Left cardiac atrium (tissue), 4 donors: ENCODE measurements at regions not wholly inside any gene's neighbourhood (a gene's known extent, or its start where the extent isn't known, plus 50 kb on each side); places are given as distances from the start of the nearest gene placed in this dataset.
"Not testable (repeated sequence)": the region's sequence is repeated elsewhere in the genome, so short reads cannot be mapped to it uniquely, and the experiment has no call there.

ENCODE experiments used
- ATAC-seq, 2 donors: fragments of 200-7000 bp; cut with Tn5 transposase; one replicate each; pipeline ENCODE4 v1.9.1; 2020; ENCODE audit warnings: mild to moderate bottlenecking in 2 of 2, moderate library complexity in 2 of 2
- DNase-seq: peaks from one replicate; pipeline ENCODE4 v3.0.0-alpha.2; 2020
- intact Hi-C, 2 donors: fragments of 100-400 bp; cut with DNase I; formaldehyde crosslinking; loops; one replicate each; pipeline versions ENCODE4 v1.14.1 to v1.15.1; 2022 to 2023
- donor health status: DM: no; HTN: yes; CAD: no.
- donor health status: DM: no; HTN: yes; CAD: no; lungs with severe emphysema.
- donor health status: DM: yes; HTN: yes; CAD: no.
- donor health status: Dilated cardiomyopathy.

- intact Hi-C loops: no loop called here
- ATAC-seq (no peak), DNase-seq (no peak)
Measured at GRCh38 chr2:21836261-21836660, 712.5 kb downstream of the TDRD15 start.

GRCh38 chr2:21836719-21837118 is 713.0 kb downstream of the TDRD15 start:
- intact Hi-C loops: no loop called here
- no peak for DNase-seq

DNA sequence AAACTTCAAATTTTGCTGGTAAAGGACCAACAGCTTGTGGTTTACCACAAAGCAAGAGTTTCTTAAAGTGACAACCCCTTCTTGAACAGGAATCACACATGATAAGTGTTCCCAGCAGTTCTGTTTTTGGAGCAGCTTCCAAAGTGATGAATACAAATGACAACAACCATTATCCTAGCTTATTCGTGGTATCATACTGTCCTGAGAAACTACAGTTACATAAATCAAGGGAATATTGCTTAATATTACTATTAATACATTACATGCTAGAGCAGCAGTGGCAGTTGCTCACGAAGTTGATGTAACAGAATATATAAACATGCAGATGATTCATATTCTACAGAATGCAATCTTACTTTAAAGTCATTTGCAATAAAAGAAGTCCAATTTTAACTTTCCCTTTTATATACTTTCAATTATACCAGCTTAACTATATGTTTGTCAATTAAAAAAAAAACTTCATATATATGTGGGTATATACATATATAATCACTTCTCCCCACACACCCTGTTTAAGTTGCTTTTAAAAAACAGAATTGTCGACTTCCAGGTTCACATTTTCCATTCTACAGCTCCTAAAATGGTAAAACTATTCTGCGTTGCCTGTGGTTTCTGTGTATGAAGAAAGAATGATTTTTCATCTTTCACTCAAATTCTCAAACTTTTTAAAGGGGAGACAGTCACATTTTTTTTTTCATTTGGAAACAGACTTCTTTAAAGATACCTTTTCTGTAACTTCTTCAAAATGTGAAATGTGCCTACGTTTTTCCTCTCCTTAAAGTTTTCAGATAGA is 713.6 kb downstream of the TDRD15 start:
- intact Hi-C loops: no loop called here
- DNase-seq (no peak), ATAC-seq (peak in 1 of 2 donors; percentile 47)

More at GRCh38 chr2:21836719-21837118, 713.0 kb downstream of the TDRD15 start:
- no peak for ATAC-seq

DNA sequence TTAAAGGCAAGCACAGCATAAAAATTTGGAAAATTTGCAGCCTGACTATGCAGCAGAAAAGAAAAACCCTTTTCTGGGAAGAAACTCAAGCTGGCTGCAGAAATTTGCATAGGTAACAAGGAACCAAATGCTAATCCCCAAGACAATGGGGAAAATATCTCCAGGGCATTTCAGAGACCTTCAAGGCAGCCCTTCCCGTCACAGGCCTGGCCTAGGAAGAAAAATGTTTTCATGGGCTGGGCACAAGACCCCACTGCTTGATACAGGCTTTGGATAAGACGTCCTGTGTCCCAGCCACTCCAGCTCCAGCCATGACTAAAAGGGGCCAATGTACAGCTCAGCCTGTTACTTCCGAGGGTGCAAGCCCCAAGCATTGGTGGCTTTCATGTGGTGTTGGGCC is 717.6 kb downstream of the TDRD15 start:
- intact Hi-C loops: no loop called here
- ATAC-seq: no peak
- no peak for DNase-seq

- DNase-seq, ATAC-seq, intact Hi-C loops: not testable (repeated sequence)
Measured at GRCh38 chr2:21850367-21850766, 726.6 kb downstream of the TDRD15 start.

GRCh38 chr2:21854938-21855337 is 731.2 kb downstream of the TDRD15 start:
- DNase-seq (no peak), ATAC-seq (no peak)
- intact Hi-C loops: no loop called here

DNA sequence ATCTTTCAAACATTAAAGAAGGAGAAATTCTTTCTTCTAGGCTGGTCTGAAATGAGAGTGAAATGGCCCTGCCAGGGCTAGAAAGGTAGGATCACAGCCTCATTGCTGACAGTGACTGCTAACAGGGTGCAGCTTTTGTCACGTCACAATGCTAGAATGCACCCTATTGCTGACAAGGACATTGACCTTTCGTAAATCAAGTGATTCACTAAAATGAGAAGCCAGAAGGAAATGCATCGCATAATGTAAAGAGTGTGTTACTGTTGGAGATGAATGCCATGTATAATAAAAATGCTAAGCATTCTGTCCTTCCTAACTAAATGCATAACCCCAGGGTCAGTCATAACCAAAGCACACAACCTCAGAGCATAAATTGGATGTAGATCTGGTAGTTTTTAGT is 732.9 kb downstream of the TDRD15 start:
- no peak for DNase-seq
- intact Hi-C loops: no loop called here
- ATAC-seq: no peak

DNA sequence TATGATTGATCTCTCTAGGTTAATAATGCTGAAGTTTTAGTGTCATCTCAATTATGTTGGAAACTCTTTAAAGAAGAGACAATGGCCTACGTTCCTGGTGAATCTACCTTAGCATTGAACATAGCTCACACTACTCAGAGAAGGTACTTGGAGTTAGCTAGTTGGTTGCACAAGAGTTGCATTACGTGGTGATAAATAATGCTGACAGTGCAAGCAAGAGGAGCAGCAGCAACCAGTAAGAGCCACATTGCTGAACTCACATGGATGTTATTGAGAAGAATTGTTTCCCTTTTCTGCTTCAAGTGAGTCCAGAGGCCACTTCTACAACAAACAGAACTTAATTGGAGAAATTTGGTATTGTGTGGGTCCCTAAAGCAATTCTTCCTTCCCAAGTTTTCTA is 737.1 kb downstream of the TDRD15 start:
- DNase-seq: no peak
- intact Hi-C loops: no loop called here
- ATAC-seq: no peak

GRCh38 chr2:21866316-21866715 is 742.5 kb downstream of the TDRD15 start:
- DNase-seq: no peak
- no peak for ATAC-seq
- intact Hi-C loops: no loop called here

- DNase-seq (no peak), ATAC-seq (no peak)
- intact Hi-C loops: no loop called here
Measured at GRCh38 chr2:21887881-21888280, 764.1 kb downstream of the TDRD15 start.

- no peak for DNase-seq
- intact Hi-C loops: no loop called here
- ATAC-seq: no peak
Measured at GRCh38 chr2:21890041-21890440, 766.3 kb downstream of the TDRD15 start.

GRCh38 chr2:21890716-21891115 is 766.9 kb downstream of the TDRD15 start:
- ATAC-seq (no peak), DNase-seq (no peak)
- intact Hi-C loops: no loop called here

DNA sequence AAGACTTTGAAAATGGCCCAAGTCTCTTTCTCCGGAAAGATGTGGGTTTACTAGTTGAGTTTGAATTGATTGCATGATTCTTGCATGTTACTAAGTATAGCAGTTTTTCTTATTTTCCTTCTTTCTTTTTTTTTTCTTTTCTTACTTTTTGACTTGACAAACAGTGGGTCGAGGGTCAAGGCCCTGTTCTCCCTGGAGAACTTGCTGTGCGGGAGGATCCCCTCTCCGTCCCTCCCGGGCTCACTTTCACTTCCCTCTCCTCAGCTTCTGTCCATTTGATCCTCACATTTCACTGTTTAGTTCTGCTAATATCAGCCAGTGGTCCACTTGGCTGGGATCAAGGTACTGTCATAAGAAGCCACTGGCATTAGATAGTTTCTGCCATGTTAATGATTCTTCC is 767.4 kb downstream of the TDRD15 start:
- intact Hi-C loops: no loop called here
- ATAC-seq: no peak
- no peak for DNase-seq

- no peak for ATAC-seq
- DNase-seq: no peak
- intact Hi-C loops: no loop called here
Measured at GRCh38 chr2:21892140-21892539, 768.4 kb downstream of the TDRD15 start.

DNA sequence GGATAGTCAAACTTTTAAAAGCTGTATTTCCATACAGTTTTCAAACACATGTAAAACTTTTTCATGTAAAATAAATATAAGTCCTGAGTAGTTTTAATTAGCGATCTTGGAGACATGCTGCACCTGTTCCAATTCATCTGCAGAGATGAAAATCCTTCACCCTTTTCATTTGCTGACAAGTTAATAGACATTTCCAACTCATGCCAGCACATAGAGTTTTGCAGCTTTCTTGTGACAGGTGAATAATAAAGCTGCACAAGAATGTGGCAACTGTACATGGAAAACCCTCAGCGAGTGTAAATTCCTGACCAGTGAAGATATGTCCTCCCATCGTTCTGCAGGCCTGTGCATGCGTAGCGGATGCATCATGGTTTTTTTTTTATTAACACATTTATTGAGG is 771.4 kb downstream of the TDRD15 start:
- intact Hi-C loops: no loop called here
- DNase-seq (no peak), ATAC-seq (no peak)

- DNase-seq, ATAC-seq, intact Hi-C loops: not testable (repeated sequence)
Measured at GRCh38 chr2:21908712-21909380, 785.1 kb downstream of the TDRD15 start.

- ATAC-seq (no peak), DNase-seq (no peak)
- intact Hi-C loops: no loop called here
Measured at GRCh38 chr2:21910832-21911507, 787.2 kb downstream of the TDRD15 start.

- ATAC-seq (no peak), DNase-seq (no peak)
- intact Hi-C loops: no loop called here
Measured at GRCh38 chr2:21912405-21912804, 788.6 kb downstream of the TDRD15 start.

DNA sequence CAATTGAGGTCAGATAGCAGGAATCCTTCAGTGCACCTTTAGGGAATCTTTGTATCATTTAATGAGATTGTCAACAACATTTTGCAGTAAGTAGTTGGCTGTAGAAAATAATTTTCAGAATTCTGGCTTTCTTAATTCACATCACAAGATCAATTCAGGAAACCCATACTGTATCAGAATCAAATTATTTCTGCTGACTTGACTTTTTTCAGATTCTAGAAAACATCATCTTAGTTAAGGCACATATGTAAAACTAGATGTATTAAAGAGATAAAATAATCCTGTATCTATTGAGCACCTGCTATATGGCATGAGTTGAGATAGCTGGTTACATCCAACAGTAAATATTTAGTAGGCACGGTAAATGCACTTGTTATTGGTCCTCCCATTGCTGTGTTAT is 791.4 kb downstream of the TDRD15 start:
- intact Hi-C loops: no loop called here
- ATAC-seq (no peak), DNase-seq (no peak)

DNA sequence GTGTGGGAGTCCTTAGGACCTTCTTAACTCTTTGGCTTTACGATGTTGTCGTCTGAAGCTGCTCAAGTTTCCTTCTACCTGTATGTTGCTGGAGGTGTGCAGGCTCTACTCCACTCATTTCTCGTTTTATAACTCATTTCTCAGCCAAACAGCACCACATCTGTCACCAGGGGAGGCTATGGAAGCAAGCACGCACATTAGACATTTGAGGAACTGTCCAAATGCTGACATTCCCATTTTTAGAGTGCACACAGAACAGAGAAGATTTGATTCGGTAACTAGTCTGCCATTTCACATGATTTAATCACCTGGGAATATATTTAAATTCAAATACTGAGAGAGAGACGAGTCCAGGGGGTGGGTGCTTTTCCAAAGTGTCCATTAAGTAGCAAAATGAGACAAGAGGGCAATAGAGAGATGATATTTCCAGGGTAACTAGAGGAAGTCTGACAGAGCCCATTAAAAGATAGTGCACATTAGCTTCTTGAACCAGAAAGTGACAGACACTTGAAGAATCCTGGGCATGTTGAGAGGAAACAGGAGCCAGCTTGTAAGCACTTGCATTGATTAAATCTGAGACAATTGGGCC is 793.3 kb downstream of the TDRD15 start:
- ATAC-seq (no peak), DNase-seq (no peak)
- intact Hi-C loops: no loop called here
